H4 (cell line): ENCODE measurements at regions not wholly inside any gene's neighbourhood (a gene's known extent, or its start where the extent isn't known, plus 50 kb on each side); places are given as distances from the start of the nearest gene placed in this dataset.
A peak's percentile ranks its signal among the peaks of the same experiment; 100 is the strongest.

ENCODE experiments used
- DNase-seq: peaks from one replicate; pipeline ENCODE4 v3.0.0-alpha.2; 2015; ENCODE audit warnings: low spot score

DNA sequence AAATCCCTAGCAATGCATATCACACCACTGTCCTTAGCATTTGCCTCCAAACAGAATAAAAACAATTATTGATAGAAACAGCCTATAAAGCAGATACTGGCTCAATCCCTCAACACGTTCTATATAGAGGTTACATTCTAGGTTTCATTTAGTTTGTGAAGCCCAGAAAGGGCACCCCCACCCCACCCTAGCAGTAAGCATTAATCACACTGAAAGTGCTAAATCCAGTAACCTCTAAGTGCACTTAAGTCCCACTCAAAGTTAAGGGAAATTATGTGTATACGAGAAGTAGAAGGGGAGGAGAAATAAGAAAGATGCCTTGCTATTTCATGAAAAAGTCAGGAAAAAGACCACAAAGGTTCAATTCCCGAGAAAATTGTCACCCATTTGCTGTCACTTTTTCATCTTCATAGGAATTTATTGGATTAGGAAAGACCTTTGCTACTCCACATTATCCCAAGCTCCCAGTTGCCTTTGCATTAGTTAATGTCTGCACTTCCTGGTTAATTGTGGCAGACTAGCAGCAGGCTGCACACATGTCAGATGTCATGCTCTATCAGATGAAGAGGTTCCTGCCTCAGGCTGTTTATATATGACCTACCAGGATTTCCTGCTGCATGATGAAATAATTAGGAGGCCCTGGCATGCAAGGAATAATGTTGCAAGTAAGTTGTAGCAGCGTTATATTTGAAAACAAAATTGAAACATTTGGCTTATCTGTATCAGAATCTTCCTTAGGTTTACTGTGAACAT is 54.5 kb upstream of the LHX8 start:
- DNase-seq, result peak; percentile 90

DNA sequence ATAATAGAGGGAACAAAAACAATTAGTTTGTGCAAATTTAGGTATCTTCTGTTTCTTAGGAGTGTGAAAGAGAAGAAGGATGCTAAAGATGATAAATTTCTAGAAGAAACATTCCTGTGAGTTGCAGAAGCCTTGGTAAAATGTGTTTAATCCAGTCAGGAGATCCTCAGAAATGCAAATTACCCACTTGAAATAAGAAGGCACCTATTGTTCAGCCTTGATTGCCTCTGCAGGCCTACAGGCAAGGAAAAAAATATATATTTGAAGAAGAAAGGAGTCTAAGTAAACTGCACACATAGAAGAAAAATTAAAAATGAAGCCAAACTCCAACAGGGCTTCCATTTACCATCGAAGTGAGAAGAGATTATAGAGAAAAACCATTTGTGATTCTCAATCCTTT is 51.0 kb upstream of the LHX8 start:
- DNase-seq, result no peak

DNA sequence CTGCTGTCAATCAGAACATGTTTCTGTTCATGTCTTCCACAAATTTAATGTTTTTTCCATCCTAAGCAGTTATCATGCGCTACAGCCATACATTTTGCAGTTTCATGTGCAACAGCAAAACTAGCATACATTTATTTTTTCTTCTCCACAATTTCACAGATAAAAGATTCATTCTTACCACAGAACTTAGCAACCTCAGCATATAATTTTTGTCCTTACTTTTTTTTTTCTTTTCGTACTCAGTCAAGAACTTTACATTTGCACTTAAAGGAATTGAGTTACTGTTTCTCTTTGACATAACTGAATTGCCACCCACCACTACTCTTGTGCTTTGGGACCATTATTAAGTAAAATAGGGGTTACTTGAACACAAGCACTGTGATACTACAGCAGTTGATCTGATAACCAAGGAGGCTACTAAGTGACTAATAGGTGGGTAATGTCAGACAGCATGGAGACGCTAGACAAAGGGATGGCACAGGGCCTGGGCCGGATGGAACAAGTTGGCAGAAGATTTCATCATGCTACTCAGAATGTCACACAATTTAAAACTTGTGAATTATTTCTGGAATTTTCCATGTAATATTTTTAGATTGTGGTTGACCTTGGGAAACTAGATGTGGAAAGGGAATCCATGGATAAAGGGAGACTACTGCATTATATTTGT is 50.2 kb upstream of the LHX8 start:
- peak; percentile 59 for DNase-seq
